HuH-7.5 (cell line): ENCODE measurements at regions not wholly inside any gene's neighbourhood (a gene's known extent, or its start where the extent isn't known, plus 50 kb on each side); places are given as distances from the start of the nearest gene placed in this dataset.

Source experiments
- DNase-seq: peaks from one replicate; pipeline ENCODE4 v3.0.0; 2011; ENCODE audit warnings: low spot score

GRCh38 chr9:1267141-1267570 lies 217.0 kb downstream of the DMRT2 start:
- no peak for DNase-seq

DNA sequence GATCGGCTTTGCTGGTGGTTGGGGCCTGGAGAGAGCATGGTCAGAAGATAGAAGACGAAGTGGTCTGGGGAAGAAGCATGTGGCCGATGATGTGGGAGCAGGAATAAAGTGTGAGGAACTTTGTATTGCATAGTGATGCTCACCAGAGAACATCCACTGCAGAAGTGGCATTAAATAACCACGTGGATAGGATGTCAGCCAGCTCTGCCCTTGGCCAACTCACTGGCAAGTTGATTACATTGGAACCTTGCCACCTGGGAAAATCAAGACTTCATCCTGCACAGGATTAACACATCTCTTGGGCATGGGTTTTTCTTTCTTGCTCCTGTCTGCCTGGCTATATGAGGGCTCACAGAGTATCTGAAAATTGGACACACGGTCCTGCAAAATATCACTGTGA lies 217.4 kb downstream of the DMRT2 start:
- DNase-seq = no peak

DNA sequence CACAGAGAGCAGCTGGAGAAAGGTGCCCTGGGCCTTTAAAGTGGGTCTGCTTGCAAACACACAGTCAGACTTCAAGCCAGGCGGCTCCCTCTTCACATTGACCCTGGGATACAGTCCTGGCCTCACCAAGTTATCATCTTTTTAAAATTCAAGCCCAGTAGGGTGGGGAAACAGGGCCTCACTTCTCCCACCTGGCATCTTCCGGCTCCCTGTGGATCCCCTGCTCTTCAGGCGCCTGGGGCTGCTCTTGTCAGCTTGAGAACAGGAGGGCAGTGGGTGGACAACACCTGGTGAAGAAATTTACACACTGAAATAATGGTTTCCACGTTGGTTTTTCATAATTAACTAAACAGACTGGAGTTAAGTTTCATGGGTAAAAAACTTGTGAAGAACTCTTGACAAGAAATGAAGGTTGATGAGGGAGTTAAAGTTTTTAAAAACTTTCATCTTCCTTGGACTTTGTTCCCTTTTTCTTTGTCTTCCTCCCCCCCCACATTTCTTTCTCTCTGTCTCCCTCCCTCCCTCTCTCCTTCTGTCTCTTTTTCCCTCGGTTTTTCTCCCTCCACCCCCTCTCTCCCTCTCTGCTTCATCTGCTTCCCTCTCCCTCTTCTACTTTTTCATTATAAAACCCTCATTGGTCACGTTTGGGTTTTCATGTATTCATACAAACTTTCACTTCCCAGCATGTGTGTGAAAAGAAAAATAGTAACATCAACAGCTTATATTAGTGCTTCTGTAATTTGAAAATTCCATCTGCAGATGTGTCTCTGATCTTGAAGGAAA lies 219.6 kb downstream of the DMRT2 start:
- no peak for DNase-seq

DNA sequence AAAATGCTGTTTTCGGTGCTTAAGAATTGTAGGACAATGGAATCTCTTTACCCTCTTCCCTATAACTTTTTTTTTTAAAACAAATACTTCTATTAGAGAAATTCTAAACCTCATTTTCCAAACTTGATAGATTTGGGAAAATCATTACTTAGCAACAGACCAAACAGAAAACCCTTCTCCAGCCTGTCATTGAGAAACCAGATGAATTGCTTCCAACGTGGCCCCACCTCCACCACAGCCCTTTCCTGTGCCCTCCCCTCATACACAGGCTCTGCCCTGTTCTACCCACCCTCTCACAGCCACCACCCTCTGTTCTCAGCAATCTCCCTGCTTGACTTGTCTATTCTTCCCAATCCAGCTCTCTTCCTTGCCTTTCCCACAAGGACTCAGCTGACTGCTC lies 221.2 kb downstream of the DMRT2 start:
- DNase-seq = no peak

DNA sequence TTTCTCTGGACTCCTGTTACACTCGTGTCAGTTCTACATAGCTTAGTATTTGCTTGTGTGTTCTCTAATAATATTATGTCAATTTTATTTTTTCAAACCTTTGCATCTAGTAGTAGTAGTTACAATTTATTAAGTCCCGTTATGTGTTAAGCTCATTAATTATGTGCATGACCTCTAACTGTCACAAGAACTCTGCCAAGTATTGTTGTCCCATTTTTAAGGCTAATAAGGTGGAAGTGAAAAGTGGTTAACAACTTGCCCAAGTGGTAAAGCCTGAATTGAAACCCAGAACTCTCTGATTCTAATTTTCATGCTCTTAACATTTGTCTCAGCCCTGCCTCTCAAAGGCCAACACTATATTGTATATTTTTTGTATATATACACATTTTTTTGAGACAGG lies 221.6 kb downstream of the DMRT2 start:
- DNase-seq = no peak

DNA sequence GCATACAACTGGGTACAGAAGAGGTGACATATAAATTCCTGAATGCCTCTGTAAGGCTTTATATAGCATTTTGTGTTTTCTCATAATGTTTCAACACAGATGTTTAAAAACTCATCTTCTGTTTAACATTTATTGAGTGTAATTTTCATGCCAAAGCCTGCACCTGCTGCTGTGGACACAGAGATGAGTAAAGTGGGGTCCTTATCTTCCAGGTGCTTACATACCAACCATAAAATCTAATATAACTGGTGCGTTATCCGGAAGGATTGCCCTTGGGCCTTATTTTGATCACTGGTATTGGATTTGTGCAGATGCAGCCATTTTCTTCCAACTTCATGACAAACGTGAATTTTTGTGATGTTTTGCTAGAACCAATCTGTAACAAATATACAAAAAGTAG lies 222.3 kb downstream of the DMRT2 start:
- DNase-seq = no peak

- no peak for DNase-seq
Measured at GRCh38 chr9:1273859-1274258, 223.7 kb downstream of the DMRT2 start.

DNA sequence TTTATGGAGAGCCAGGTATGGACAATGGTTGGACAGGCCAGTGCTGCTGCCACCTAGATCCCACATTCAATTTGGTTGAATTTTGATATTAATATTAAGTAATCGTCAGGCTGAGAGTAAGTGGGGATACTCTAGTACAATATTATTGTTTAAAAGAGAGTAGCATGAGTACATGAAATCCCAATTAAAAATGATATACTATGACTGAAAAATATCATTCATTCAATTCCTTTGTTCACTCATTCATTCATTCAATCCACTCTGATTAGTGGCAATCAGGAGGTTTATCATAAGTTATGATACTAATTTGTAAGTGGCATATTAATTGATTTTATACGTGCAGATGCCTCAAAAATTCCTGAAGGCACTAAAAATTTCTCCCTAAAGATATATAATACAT lies 224.2 kb downstream of the DMRT2 start:
- DNase-seq = no peak

DNA sequence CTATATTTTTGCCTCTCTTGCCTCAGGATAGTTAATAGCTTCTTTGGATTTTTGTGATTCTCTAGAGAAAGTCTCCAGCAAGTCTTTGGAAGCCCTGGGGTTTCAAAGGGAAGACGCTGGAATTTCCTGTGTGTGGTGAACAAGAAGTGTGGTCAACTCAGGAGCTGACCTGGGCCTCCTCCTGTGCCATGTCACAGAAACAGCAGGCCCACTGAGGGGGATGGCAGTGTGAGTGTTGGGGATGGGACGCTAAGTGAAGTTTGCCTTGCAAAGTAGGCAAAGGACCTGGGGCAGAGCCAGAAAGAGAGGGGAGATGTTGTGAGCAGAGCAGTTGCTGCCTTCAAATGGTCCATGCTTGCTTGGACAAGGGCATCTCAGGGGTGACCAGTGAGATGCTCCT lies 226.3 kb downstream of the DMRT2 start:
- DNase-seq = no peak

- DNase-seq = no peak
Measured at GRCh38 chr9:1284727-1285126, 234.6 kb downstream of the DMRT2 start.

DNA sequence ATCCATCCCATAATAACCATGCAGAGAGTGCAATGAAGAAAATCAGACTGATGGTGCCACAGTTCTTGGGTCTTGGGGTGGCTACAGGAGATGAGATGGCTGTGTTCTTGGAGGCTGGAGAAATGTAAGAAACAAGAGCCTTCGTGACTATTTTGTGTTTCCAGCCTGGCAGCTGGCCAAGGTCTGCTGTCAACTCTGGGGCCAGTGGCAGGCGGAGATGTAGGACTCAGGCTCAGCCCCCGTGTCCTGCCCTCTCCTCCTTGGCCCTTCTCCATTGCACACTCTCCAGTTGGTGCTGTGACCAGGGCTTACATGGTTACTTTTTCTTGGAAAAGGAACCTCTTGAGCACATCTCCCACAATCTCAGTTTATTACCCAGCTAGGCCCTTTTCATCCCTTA lies 235.4 kb downstream of the DMRT2 start:
- no peak for DNase-seq

DNA sequence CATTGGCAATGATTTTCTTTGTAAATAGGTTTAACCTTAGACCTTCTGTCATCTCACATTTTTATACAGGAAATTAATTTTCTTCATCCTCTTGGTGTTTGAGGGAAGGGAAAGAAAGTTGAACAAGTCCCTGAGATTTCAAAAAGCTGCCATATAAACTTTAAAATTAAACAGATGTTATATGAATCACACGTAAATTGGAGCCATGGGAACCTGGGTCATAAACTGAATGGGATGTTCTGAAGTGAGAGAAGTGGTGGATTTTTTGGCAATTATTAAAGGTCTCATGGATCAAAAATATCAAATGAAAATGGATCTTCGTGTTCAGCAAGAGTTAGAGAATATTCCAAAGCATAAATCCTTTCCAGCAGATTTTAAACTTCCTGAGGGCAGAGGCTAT lies 242.2 kb downstream of the DMRT2 start:
- DNase-seq = no peak

DNA sequence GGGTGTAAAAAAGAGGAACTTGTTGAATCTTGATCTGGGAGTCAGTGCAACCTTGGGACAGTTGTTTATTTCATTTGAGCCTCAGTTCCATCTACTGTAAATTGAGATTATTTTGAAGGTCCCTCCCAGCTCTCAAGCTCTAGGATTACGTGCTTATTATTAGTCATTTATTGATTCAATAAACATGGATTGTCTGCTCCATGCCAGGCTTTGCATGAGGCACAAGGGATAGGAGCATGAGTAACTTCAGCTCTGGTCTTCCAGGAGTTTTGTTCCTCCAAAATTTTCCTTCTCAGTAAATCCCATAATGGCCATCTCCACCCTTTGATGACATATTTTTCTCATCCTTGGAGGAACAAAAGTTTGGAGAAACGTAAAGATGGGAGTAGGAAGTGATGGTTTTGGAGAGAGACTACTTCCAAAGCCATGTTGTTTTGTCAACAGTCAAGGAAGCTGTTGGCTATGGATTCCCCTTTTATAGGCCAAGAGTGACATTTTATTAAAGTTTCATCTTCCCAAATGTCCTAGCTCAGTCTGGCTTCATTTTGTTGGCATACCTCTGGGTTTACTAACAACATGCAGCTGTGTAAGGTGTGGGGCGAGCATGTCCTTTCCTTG lies 244.6 kb downstream of the DMRT2 start:
- DNase-seq = no peak

DNA sequence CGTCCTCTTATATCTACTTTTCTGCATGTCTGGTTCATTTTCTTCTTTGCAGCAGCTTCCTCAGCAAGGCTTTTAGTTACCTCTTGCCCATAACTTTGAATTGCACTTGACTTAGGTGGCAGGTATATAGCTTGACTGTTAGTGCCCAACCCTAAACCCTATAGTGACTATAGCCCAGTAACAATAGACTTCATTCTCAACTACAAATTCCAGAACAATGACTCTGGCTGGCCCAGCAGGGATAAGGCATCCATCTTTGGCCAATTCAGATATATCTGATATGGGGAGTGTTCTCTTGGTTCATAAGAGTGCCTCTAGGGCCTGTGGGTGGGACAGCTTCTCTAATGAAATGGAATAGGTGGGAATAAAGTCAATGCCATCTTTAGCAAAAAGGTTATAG lies 246.2 kb downstream of the DMRT2 start:
- no peak for DNase-seq

- DNase-seq = no peak
Measured at GRCh38 chr9:1298046-1298445, 247.9 kb downstream of the DMRT2 start.

- DNase-seq = no peak
Measured at GRCh38 chr9:1300941-1301340, 250.8 kb downstream of the DMRT2 start.

GRCh38 chr9:1303932-1304331 lies 253.8 kb downstream of the DMRT2 start:
- no peak for DNase-seq

- no peak for DNase-seq
Measured at GRCh38 chr9:1311462-1312042, 261.4 kb downstream of the DMRT2 start.

DNA sequence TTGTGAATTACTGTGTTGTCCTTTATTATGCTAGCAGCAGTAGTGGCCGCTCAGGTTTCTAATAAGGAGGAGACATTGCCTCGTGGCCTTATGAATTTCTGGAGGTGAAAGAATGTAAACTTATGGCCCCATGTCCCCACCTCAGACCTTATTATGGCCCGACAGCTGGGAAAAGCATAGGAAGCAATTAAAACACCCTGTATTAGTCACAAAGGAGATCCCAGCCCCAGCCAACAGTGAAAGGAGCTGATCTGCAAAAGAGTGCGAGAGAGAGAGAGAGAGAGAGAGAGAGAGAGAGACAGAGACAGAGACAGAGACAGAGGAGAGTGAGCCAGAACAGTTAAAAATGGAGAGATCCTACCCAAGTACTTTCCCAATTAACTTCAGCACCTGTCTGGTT lies 269.3 kb downstream of the DMRT2 start:
- no peak for DNase-seq

GRCh38 chr9:1320051-1320557 lies 269.9 kb downstream of the DMRT2 start:
- DNase-seq = no peak

GRCh38 chr9:1320607-1321195 lies 270.5 kb downstream of the DMRT2 start:
- DNase-seq = no peak

DNA sequence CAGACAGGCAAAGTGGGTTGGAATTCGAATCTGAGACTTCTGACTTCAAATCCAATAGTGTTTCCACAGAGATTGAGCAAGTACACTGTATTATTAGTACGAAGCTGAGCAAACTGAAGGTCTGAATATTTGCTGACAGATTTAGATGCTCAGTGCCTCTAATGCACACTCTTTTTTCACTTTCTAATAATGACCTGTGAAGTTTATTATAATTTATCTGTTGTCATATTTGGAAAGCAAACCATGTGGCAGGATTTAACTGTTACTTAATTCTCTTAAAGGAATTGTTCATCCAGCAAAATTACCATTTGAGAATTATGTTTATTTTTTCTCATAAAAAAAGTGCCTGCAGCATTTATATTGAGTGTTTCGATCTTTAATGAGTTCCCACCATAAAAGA lies 277.3 kb downstream of the DMRT2 start:
- DNase-seq = no peak

DNA sequence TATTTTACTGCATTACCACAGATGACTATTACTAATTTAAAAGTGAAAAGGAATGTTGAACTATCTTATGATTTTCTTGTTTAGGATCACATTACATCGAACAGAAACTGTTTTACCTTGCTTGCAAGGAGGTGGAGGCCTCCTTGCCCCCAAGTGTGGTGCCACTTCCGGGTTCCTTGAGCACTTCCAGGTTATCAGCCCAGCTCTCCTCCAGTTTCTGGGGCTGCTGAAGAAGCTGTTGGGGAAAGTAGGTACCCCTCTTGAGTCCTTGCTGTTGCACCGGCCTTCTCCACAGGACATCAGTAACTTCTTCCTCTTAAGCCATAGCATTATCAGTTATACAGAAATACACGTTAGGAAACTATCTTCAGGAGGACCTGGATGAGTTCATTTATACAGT lies 278.2 kb downstream of the DMRT2 start:
- DNase-seq = no peak
